Astrocyte (in vitro differentiated cells and primary cell): ENCODE measurements at regions not wholly inside any gene's neighbourhood (a gene's known extent, or its start where the extent isn't known, plus 50 kb on each side); places are given as distances from the start of the nearest gene placed in this dataset.

Experiments
- DNase-seq: peaks from one replicate; pipeline ENCODE4 v3.0.0-alpha.2; 2010; ENCODE audit warnings: low read depth
- FAIRE-seq: peaks from 2 replicates; lab custom pipeline; 2011; peaks lifted over from hg19 to GRCh38; lab: Jason Lieb, UNC
- H2AFZ ChIP-seq: 2 replicates; pipeline ENCODE4 v1.6.0; 2012; ENCODE audit warnings: low read depth, low read length, inconsistent platforms
- H3K27ac ChIP-seq: 2 replicates; pipeline ENCODE4 v1.5.1; 2011; ENCODE audit warnings: low read depth, low read length, inconsistent platforms
- H3K27me3 ChIP-seq: 2 replicates; pipeline ENCODE4 v1.6.0; 2011; ENCODE audit warnings: low read length, inconsistent platforms; ENCODE audit not compliant: insufficient read depth
- H3K36me3 ChIP-seq: 2 replicates; pipeline ENCODE4 v1.5.1; 2011; ENCODE audit warnings: low read length, inconsistent platforms; ENCODE audit not compliant: insufficient read depth
- H3K4me1 ChIP-seq: 2 replicates; pipeline ENCODE4 v1.5.1; 2011; ENCODE audit warnings: low read length, inconsistent platforms; ENCODE audit not compliant: insufficient read depth
- H3K4me2 ChIP-seq: 2 replicates; pipeline ENCODE4 v1.6.0; 2012; ENCODE audit warnings: low read length, inconsistent platforms
- H3K4me3 ChIP-seq: 2 replicates; pipeline ENCODE4 v1.5.1; 2011; ENCODE audit warnings: low read depth, mild to moderate bottlenecking, low read length, inconsistent platforms; ENCODE audit not compliant: insufficient read depth
- H3K79me2 ChIP-seq: 2 replicates; pipeline ENCODE4 v1.6.0; 2012; ENCODE audit warnings: mild to moderate bottlenecking, low read length, inconsistent platforms; ENCODE audit not compliant: insufficient read depth
- H3K9ac ChIP-seq: 2 replicates; pipeline ENCODE4 v1.6.0; 2012; ENCODE audit warnings: mild to moderate bottlenecking, low read length, inconsistent platforms
- H3K9me3 ChIP-seq: 2 replicates; pipeline ENCODE4 v1.5.1; 2012; ENCODE audit warnings: low read depth, mild to moderate bottlenecking, low read length, inconsistent platforms; ENCODE audit not compliant: insufficient read depth
- H4K20me1 ChIP-seq: 2 replicates; pipeline ENCODE4 v1.6.0; 2012; ENCODE audit warnings: low read length, inconsistent platforms; ENCODE audit not compliant: insufficient read depth
- H3K27ac Mint-ChIP-seq: one replicate; pipeline ENCODE4 v1.8.0; 2021; ENCODE audit warnings: mild to moderate bottlenecking, mixed read lengths; ENCODE audit not compliant: unreplicated experiment
- H3K27me3 Mint-ChIP-seq: one replicate; pipeline ENCODE4 v1.8.0; 2021; ENCODE audit warnings: low read depth, mixed read lengths; ENCODE audit not compliant: unreplicated experiment
- H3K36me3 Mint-ChIP-seq: one replicate; pipeline ENCODE4 v1.8.0; 2021; ENCODE audit warnings: low read depth, mixed read lengths; ENCODE audit not compliant: unreplicated experiment
- H3K4me1 Mint-ChIP-seq: one replicate; pipeline ENCODE4 v1.8.0; 2021; ENCODE audit warnings: low read depth, mixed read lengths; ENCODE audit not compliant: unreplicated experiment
- H3K4me3 Mint-ChIP-seq: one replicate; pipeline ENCODE4 v1.8.0; 2021; ENCODE audit warnings: mild to moderate bottlenecking, moderate library complexity, mixed read lengths; ENCODE audit not compliant: unreplicated experiment
- H3K9me3 Mint-ChIP-seq: one replicate; pipeline ENCODE4 v1.8.0; 2021; ENCODE audit warnings: mild to moderate bottlenecking, mixed read lengths; ENCODE audit not compliant: unreplicated experiment
- EZH2 ChIP-seq: IDR thresholded peaks from 2 replicates; pipeline ENCODE4 v1.6.1; 2012; ENCODE audit warnings: mild to moderate bottlenecking, low read length, inconsistent platforms; ENCODE audit not compliant: insufficient read depth
- TF ChIP-seq, protein P1 (sequence below): IDR thresholded peaks from 2 replicates; pipeline ENCODE4 v1.5.1; 2011; ENCODE audit warnings: low read depth, mild to moderate bottlenecking, inconsistent platforms, low read length, moderate library complexity; ENCODE audit not compliant: insufficient read depth

- H3K4me1 ChIP-seq: no peaks in the 10 kb centered on the region
- no peak overlapping the region for H3K27ac ChIP-seq
- no peaks in the 10 kb centered on the region for H4K20me1 ChIP-seq
- H3K79me2 ChIP-seq: no peaks in the 10 kb centered on the region
- FAIRE-seq: no peak
- H3K4me2 ChIP-seq: no peak overlapping the region
- H3K9ac ChIP-seq: no peak overlapping the region
- H3K4me3 ChIP-seq: no peak overlapping the region
- H3K27ac Mint-ChIP-seq: no peak overlapping the region
- TF ChIP-seq, protein P1, sequence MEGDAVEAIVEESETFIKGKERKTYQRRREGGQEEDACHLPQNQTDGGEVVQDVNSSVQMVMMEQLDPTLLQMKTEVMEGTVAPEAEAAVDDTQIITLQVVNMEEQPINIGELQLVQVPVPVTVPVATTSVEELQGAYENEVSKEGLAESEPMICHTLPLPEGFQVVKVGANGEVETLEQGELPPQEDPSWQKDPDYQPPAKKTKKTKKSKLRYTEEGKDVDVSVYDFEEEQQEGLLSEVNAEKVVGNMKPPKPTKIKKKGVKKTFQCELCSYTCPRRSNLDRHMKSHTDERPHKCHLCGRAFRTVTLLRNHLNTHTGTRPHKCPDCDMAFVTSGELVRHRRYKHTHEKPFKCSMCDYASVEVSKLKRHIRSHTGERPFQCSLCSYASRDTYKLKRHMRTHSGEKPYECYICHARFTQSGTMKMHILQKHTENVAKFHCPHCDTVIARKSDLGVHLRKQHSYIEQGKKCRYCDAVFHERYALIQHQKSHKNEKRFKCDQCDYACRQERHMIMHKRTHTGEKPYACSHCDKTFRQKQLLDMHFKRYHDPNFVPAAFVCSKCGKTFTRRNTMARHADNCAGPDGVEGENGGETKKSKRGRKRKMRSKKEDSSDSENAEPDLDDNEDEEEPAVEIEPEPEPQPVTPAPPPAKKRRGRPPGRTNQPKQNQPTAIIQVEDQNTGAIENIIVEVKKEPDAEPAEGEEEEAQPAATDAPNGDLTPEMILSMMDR: no peak
- TF ChIP-seq EZH2: no peak
- peaks cover 3% of the 10 kb centered on the region for H3K9me3 ChIP-seq
- H3K36me3 ChIP-seq: no peaks in the 10 kb centered on the region
- no peak overlapping the region for H3K4me3 Mint-ChIP-seq
- H3K27me3 Mint-ChIP-seq: no peaks in the 10 kb centered on the region
- no peaks in the 10 kb centered on the region for H3K27me3 ChIP-seq
- H2AFZ ChIP-seq: no peak overlapping the region
- DNase-seq: no peak
- peaks cover 2% of the 10 kb centered on the region for H3K4me1 Mint-ChIP-seq
- H3K36me3 Mint-ChIP-seq: no peaks in the 10 kb centered on the region
- H3K9me3 Mint-ChIP-seq: peaks cover 1% of the 10 kb centered on the region
These were observed 264.9 kb downstream of the NOVA1 start for GRCh38 chr14:26332966-26333365.

DNA sequence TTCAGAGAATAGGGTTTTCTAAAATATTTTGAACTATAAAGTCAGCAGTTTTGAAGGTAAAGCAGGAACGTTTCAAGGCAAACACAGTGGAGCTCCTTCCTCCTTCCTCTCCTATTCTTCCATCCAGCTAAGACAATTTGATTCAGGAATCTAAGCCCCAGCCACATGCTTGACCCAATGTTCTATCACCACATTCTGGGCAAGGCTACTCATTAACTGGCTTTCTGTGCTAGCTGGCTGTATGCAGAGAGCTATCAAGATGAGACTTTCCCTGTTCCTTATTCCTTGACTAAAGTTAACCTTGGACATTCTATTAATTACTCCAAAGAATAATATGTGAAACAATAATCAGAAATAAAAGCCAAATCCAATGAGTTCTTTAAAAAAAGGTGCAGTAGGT lies 266.9 kb downstream of the NOVA1 start:
- FAIRE-seq (no peak), DNase-seq (no peak)
- no peaks in the 10 kb centered on the region for H3K36me3 Mint-ChIP-seq
- H3K27ac Mint-ChIP-seq: no peak overlapping the region
- peaks cover 2% of the 10 kb centered on the region for H3K4me1 Mint-ChIP-seq
- Histone ChIP-seq H3K4me1 (no peaks in the 10 kb centered on the region), H3K79me2 (no peaks in the 10 kb centered on the region), H4K20me1 (no peaks in the 10 kb centered on the region), H3K4me2 (no peak overlapping the region), H3K36me3 (no peaks in the 10 kb centered on the region), H3K27ac (no peak overlapping the region), H3K9ac (no peak overlapping the region), H3K4me3 (no peak overlapping the region), H3K9me3 (peaks cover 3% of the 10 kb centered on the region), H3K27me3 (no peaks in the 10 kb centered on the region), H2AFZ (no peak overlapping the region)
- no peak overlapping the region for H3K4me3 Mint-ChIP-seq
- no peak for TF ChIP-seq EZH2
- TF ChIP-seq, protein P1: no peak
- H3K9me3 Mint-ChIP-seq: peaks cover 1% of the 10 kb centered on the region
- H3K27me3 Mint-ChIP-seq: no peaks in the 10 kb centered on the region

DNA sequence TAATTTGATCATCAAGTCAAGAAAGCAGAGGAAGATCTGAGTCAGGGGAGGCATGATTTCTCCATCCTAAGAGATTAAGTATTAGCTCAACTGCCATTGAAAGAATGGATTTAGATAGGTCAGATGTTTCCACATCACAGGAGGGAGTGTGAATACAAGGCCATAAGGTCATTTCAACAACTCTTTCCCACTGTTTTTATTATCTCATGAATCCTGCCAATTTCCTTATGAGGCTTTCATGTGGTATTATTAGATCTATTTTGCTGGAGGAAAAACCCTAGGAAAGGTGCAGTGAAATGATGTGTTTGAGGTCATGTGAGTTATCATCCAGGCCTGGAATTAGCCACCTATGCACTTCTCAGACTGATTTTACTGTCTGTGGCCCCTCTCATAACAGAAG lies 269.0 kb downstream of the NOVA1 start:
- Histone ChIP-seq H3K4me2 (no peak overlapping the region), H3K9me3 (peaks cover 3% of the 10 kb centered on the region), H3K27ac (no peak overlapping the region), H3K79me2 (no peaks in the 10 kb centered on the region), H3K4me1 (no peaks in the 10 kb centered on the region), H3K36me3 (no peaks in the 10 kb centered on the region), H3K27me3 (no peaks in the 10 kb centered on the region), H3K9ac (no peak overlapping the region), H4K20me1 (no peaks in the 10 kb centered on the region), H3K4me3 (no peak overlapping the region), H2AFZ (no peak overlapping the region)
- FAIRE-seq (no peak), DNase-seq (no peak)
- no peak overlapping the region for H3K4me3 Mint-ChIP-seq
- peaks cover 2% of the 10 kb centered on the region for H3K4me1 Mint-ChIP-seq
- no peaks in the 10 kb centered on the region for H3K36me3 Mint-ChIP-seq
- peaks cover under 1% of the 10 kb centered on the region for H3K27me3 Mint-ChIP-seq
- H3K9me3 Mint-ChIP-seq: no peaks in the 10 kb centered on the region
- no peak overlapping the region for H3K27ac Mint-ChIP-seq
- TF ChIP-seq EZH2: no peak
- TF ChIP-seq, protein P1: no peak
